Dendritic cell treated with granulocyte-macrophage colony-stimulating factor and Interleukin-4, amounts not matched to agents 40 ng/mL and 50 ng/mL, for 4 days (primary cell): ENCODE measurements at regions not wholly inside any gene's neighbourhood (a gene's known extent, or its start where the extent isn't known, plus 50 kb on each side); places are given as distances from the start of the nearest gene placed in this dataset.

ENCODE experiments used
- H3K27ac Mint-ChIP-seq: one replicate; pipeline ENCODE4 v1.8.0; 2022; ENCODE audit warnings: mild to moderate bottlenecking, mixed read lengths
- H3K27me3 Mint-ChIP-seq: one replicate; pipeline ENCODE4 v1.8.0; 2022; ENCODE audit warnings: mild to moderate bottlenecking, mixed read lengths
- H3K36me3 Mint-ChIP-seq: one replicate; pipeline ENCODE4 v1.8.0; 2022; ENCODE audit warnings: low read depth, mixed read lengths
- H3K4me1 Mint-ChIP-seq: one replicate; pipeline ENCODE4 v1.8.0; 2022; ENCODE audit warnings: low read depth, mixed read lengths
- H3K4me3 Mint-ChIP-seq: one replicate; pipeline ENCODE4 v1.8.0; 2022; ENCODE audit warnings: mild to moderate bottlenecking, moderate library complexity, mixed read lengths
- H3K9me3 Mint-ChIP-seq: one replicate; pipeline ENCODE4 v1.8.0; 2022; ENCODE audit warnings: mixed read lengths
- intact Hi-C: fragments of 100-400 bp; cut with micrococcal nuclease; formaldehyde crosslinking; loops from one replicate; pipeline ENCODE4 v1.15.0; 2022

DNA sequence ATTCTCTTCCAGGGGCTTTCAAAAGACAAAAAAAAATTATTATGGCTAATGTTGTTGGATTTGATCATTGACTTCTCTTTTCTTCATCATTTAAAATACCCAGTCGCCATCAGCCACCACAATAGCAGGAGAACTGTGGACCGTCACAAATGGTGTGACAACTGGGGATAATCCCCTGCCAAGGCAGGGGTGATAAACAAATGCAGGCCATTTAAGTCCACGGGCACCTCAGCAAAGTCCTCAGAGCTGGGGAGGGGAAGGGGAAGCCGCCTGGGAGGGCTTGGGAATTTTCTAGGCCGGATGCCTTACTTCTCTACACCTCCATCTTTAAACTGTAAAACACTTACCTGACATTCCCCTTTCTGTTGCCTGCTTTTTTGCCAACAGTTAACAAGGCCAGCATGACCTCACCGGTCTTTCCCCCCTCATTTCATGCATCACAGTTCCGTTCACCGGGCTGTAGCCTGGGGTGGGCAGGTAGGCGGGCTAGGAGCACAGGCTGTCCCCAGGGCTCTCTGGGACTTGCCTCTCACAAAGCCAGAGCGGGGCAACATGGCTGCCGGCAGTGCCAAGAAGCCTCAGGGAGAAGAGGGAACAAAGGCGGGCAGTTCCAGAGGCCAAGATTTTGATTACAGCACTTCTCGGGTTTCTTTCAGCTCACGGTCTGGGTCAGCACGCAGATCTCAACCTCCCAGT is 820.4 kb downstream of the BCL11A start:
- Mint-ChIP-seq H3K9me3 (no peaks in the 10 kb centered on the region), H3K4me3 (no peak overlapping the region), H3K36me3 (no peaks in the 10 kb centered on the region), H3K27ac (no peak overlapping the region), H3K4me1 (peaks cover 10% of the 10 kb centered on the region), H3K27me3 (no peaks in the 10 kb centered on the region)
- intact Hi-C loops = no loop called here

DNA sequence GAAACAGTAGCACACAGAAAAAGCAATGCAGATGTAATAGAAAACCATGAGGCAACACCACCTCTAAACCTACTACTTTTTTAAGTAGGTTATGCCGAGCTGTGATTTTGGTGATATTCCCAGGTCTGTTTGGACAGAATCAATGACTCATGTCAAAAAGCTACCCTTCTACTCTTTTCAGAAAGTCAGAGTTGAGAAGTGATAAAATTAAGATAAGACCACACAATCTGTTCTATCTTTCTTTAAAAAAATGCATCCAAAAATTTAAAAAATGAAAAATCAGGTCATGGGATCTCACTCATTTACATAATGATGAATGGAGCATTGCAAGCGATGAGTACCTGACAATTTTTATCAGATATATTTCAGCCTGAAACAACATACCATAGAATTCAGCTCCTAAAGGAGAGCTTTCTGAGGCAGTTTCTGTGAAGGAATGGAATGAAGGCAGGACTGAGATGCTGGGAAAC is 826.3 kb downstream of the BCL11A start:
- intact Hi-C loops = no loop called here
- Mint-ChIP-seq H3K9me3 (no peaks in the 10 kb centered on the region), H3K36me3 (no peaks in the 10 kb centered on the region)

DNA sequence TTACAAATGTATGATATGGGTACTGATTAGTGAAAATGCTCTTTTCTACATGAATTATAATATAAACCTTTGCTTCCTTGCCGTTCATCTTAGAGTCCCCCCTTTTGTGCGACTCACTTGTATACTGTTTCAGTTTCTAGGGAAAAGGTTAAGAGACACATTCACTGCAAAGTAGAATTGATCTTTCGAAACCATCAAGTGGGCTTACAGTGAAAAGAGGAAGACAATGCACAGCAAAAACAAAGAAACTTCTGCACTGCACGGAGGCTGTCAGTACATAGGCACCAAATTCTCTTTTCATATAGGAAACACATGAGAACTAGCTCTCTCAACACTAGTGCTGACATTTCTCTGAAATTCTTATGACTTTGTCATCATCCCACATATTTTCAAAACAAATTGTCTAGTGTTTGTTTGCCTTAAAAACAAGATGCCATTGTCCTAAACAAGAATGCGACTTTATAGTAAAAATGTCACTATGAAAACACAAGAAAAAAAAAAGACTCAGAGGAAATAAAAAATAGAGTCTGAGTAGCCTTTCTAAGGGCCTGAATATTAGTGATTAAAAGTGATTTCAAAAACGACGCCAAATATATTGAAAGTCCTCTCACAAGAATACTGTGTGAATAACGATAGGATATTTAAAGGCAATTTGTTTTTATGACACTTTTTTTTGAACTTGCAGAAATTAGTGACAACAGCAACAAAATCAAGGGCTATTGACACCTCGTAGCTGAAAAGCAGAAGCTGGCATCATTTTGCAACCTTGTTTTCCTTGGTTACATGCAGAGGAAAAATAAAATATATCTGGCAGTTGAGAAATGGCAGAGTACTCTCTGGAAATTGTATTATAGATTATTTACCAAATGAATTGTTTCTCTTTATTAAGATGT is 827.0 kb downstream of the BCL11A start:
- no peak overlapping the region for H3K4me3 Mint-ChIP-seq
- H3K36me3 Mint-ChIP-seq = no peaks in the 10 kb centered on the region
- H3K4me1 Mint-ChIP-seq = peaks cover 22% of the 10 kb centered on the region
- intact Hi-C loops = no loop called here
- no peaks in the 10 kb centered on the region for H3K9me3 Mint-ChIP-seq
- H3K27ac Mint-ChIP-seq = no peak overlapping the region
- H3K27me3 Mint-ChIP-seq = no peaks in the 10 kb centered on the region

More for the DNA sequence above, 826.3 kb downstream of the BCL11A start:
- no peak overlapping the region for H3K4me3 Mint-ChIP-seq
- H3K4me1 Mint-ChIP-seq = peaks cover 22% of the 10 kb centered on the region
- H3K27me3 Mint-ChIP-seq = no peaks in the 10 kb centered on the region
- no peak overlapping the region for H3K27ac Mint-ChIP-seq

DNA sequence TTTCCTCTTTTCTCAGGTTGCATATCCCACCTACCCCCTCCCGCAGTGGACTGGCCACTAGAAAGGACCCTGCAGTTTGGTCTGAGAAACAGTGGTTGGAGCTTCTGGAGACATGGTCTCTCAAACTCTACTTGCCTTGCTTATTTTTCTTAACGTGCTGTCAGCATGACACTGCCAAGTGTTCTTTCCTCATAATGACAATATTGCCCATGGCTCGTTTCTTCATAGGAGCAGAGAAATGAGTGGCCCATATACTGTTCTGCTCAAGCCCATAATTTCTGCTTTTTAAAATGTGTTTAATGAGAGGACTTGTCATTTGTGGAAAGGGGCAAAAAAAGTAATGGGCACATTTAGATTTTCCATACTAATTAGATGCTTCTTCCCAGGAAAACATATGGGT is 828.7 kb downstream of the BCL11A start:
- H3K36me3 Mint-ChIP-seq = no peaks in the 10 kb centered on the region
- no peak overlapping the region for H3K4me3 Mint-ChIP-seq
- H3K27me3 Mint-ChIP-seq = no peaks in the 10 kb centered on the region
- intact Hi-C loops = no loop called here
- H3K27ac Mint-ChIP-seq = no peak overlapping the region
- peaks cover 22% of the 10 kb centered on the region for H3K4me1 Mint-ChIP-seq
- no peaks in the 10 kb centered on the region for H3K9me3 Mint-ChIP-seq

DNA sequence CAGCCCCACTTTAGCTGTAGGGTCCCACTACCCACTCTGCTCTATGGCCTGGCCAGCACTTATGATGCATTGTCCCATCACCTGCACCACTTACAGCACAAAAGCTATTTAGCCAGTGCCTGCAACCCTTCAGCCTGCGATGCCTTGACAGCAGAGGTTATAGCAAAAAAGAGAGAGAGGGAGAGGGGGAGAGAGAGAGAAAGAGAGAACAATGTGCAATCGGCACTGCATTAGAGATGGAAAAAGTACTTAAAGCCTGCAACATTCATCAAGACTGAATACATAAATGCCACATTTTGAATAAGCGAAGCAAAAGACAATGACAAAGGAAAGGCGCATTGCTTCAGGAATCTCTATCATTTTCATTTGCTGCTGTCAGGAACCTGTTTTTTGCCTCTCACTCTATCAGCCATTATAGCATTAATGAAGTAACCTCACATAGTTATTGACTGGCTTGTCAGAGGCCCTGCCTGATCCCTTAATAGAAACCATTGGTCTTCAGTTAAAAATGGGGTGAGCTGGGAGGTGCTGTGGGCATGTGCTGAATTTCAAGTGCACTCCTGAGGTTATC is 833.1 kb downstream of the BCL11A start:
- peaks cover 10% of the 10 kb centered on the region for H3K4me1 Mint-ChIP-seq
- intact Hi-C loops = no loop called here
- no peaks in the 10 kb centered on the region for H3K9me3 Mint-ChIP-seq

DNA sequence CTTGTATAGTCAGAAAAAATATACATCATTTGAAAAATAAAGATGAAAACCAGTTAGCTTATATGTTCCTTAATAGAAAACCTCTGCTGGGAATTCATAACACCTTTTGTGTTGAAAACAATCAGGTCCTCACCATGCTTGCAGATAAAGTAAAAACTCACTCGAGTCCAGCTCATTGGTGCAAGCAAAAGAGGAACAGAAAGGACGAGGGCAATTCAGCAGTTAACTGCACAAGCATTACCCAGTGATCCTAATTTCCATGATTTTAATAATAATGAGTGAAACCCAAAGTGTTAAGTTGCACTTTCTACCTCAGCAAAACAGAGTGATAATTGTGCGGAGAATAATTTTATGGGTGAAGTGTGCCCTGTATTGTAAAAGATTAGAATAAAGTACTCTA is 839.9 kb downstream of the BCL11A start:
- H3K27ac Mint-ChIP-seq = no peak overlapping the region
- intact Hi-C loops = no loop called here
- H3K36me3 Mint-ChIP-seq = no peaks in the 10 kb centered on the region
- H3K9me3 Mint-ChIP-seq = no peaks in the 10 kb centered on the region
- no peak overlapping the region for H3K4me3 Mint-ChIP-seq
- no peaks in the 10 kb centered on the region for H3K4me1 Mint-ChIP-seq
- no peaks in the 10 kb centered on the region for H3K27me3 Mint-ChIP-seq

More for the DNA sequence above, 833.1 kb downstream of the BCL11A start:
- Mint-ChIP-seq H3K36me3 (no peaks in the 10 kb centered on the region), H3K27me3 (no peaks in the 10 kb centered on the region), H3K27ac (no peak overlapping the region), H3K4me3 (no peak overlapping the region)

DNA sequence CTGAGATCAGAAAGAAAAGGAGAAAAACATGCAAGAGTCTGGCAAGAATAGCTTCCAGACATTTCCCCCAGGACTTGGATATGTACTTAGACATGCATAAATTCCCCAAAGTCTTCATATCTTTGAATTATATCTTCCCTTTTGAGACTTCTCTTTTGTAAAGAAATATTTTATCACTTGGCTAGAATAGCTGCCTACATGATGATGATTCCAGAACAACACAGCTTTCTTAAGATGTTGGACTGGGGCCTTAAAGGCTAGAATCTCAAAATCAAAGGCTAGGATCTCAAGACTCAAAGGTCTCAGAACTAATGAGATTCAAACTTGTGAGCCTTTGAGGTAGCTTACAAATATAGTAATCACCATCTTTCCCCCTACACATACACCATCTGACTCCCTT is 842.3 kb downstream of the BCL11A start:
- intact Hi-C loops = no loop called here
- Mint-ChIP-seq H3K27ac (no peak overlapping the region), H3K36me3 (no peaks in the 10 kb centered on the region), H3K4me1 (no peaks in the 10 kb centered on the region), H3K4me3 (no peak overlapping the region), H3K9me3 (no peaks in the 10 kb centered on the region), H3K27me3 (no peaks in the 10 kb centered on the region)

DNA sequence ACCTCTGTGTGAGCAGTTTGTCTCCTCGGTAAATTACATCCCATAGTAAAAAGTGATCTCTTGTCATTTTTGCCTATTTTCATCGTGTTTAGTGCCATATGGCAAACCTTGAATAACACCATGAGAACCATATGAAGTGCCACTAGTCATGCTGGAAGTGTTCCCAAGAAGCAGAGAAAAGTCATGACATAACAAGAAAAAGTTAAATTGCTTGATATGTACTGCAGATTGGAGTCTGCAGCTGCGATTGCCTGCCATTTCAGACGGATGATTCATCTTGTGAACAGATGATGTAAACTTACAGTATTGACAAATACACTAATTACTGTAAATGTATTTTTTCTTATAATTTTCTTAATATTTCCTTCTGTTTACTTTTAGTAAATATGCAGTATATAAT is 846.7 kb downstream of the BCL11A start:
- peaks cover 28% of the 10 kb centered on the region for H3K9me3 Mint-ChIP-seq
- no peak overlapping the region for H3K27ac Mint-ChIP-seq
- no peaks in the 10 kb centered on the region for H3K36me3 Mint-ChIP-seq
- H3K4me1 Mint-ChIP-seq = no peaks in the 10 kb centered on the region
- no peaks in the 10 kb centered on the region for H3K27me3 Mint-ChIP-seq
- intact Hi-C loops = no loop called here
- no peak overlapping the region for H3K4me3 Mint-ChIP-seq

DNA sequence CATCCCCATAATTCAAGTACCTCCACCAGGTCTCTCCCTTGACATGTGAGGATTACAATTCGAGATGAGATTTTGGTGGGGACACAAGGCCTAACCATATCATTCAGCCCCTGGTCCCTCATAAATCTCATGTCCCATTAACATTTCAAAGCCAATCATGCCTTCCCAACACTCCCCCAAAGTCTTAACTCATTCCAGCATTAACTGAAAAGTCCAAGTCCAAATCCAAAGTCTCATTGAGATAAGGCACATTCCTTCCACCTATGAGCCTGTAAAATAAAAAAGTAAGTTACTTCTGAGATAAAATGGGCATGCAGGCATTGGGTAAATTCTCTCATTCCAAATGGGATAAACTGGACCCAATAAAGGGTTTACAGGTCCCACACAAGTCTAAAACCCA is 849.7 kb downstream of the BCL11A start:
- intact Hi-C loops = no loop called here
- H3K27ac Mint-ChIP-seq = no peak overlapping the region
- H3K27me3 Mint-ChIP-seq = no peaks in the 10 kb centered on the region
- H3K4me3 Mint-ChIP-seq = no peak overlapping the region
- H3K4me1 Mint-ChIP-seq = no peaks in the 10 kb centered on the region
- peaks cover 28% of the 10 kb centered on the region for H3K9me3 Mint-ChIP-seq
- H3K36me3 Mint-ChIP-seq = no peaks in the 10 kb centered on the region

DNA sequence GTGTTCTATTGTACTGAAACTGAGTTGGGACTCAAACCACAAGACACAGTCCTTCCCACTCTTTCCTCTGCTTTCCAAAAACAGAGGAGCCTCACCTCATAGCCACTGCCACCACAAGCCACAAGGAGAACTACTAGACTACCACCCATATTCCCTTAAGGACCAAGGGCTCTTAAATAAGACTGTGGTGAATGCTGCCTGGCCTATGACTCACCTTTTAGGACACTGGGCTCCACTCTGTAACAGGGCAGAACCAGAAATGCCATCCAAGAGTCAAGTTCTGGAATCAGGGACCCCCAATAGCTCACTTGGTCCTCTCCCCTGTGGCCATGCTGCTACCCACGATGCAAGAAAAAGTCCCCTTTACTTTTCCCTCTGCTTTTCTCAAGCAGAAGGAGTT is 851.4 kb downstream of the BCL11A start:
- H3K9me3 Mint-ChIP-seq = peaks cover 28% of the 10 kb centered on the region
- no peak overlapping the region for H3K4me3 Mint-ChIP-seq
- no peak overlapping the region for H3K27ac Mint-ChIP-seq
- H3K27me3 Mint-ChIP-seq = no peaks in the 10 kb centered on the region
- H3K4me1 Mint-ChIP-seq = no peaks in the 10 kb centered on the region
- no peaks in the 10 kb centered on the region for H3K36me3 Mint-ChIP-seq
- intact Hi-C loops = no loop called here

DNA sequence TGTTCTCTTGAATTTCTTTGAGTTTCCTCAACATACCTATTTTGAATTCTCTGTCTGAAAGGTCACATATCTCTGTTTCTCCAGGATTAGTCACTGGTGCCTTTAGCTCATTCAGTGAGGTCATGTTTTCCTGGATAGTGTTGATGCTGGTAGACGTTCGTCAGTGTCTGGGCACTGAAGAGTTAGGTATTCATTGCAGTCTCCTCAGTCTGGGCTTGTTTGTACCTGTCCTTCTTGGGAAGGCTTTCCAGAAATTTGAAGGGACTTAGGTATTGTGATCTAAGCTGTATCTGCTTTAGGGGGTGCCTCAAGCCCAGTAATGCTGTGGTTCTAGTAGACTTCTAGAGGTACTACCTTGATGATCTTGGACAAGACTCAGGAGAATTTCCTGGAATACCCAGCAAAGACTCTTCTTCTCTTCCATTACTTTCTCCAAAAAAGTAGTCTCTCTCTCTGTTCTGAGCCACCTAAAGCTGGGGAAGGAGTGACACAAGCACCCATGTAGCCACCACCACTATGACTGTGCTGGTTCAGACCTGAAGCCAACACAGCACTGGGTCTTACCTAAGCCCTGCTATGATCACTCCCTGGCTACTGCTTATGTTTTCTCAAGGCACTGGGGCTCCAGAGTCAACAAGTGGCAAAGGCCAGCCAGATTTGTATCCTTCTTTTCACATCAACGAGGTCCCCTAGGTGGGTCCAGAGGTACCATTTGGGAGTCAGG is 852.0 kb downstream of the BCL11A start:
- Mint-ChIP-seq H3K36me3 (no peaks in the 10 kb centered on the region), H3K9me3 (peaks cover 28% of the 10 kb centered on the region), H3K27ac (no peak overlapping the region), H3K27me3 (no peaks in the 10 kb centered on the region), H3K4me1 (no peaks in the 10 kb centered on the region), H3K4me3 (no peak overlapping the region)
- intact Hi-C loops = no loop called here

DNA sequence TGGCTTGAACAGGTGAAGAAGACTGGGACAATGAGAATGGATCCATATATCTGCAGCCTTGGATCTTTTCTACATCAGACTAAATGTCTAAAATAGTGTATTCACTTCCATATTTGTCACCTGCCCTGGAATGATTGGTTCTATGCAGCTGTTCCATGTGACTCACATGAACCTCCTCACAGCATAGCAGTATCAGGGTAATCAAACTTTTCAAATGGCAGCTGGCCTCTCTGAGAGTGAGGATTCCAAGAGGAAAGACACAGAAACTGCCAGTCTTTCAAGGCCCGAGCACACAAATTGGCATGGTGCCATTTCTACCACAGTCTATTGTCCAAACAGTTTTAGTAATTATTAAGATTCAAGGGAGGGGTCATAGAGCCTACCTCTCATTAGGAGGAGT is 859.3 kb downstream of the BCL11A start:
- Mint-ChIP-seq H3K27ac (no peak overlapping the region), H3K4me1 (no peaks in the 10 kb centered on the region)
- intact Hi-C loops = no loop called here

DNA sequence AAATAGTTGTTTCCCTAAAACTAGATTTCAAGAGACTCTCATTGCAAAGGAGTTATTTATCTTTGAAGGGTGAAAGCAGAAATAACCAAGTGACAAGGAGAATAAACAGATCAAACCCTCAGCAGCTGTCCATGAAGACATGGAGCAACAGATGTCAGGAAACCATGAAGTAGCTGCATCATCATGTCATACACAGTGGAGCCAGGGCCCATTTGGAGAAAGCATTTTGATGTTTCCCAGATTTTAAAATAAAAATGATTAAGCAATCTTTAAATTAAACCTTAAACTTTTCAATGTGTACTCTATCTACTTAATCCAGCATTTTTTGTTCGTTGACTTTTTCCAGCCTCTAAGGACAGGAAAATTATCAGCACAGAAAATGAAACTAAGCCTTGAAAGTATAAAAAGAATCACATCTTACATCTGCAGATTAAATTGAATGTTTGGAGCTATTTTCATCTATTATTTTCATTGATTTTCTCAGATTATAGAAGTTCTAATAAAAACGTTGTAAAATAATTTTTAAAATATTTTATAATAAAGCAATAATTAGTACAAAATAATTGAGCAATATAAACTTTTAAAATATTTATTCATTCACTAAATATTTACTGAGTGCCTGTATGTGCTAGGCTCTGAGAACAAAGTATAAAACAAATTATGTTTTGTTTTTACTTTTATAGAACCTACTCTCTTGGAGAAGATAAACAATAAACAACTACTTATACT is 860.1 kb downstream of the BCL11A start:
- no peak overlapping the region for H3K4me3 Mint-ChIP-seq
- intact Hi-C loops = no loop called here
- no peaks in the 10 kb centered on the region for H3K36me3 Mint-ChIP-seq
- no peak overlapping the region for H3K27ac Mint-ChIP-seq
- H3K4me1 Mint-ChIP-seq = no peaks in the 10 kb centered on the region
- no peaks in the 10 kb centered on the region for H3K27me3 Mint-ChIP-seq
- peaks cover 10% of the 10 kb centered on the region for H3K9me3 Mint-ChIP-seq

More for the DNA sequence above, 859.3 kb downstream of the BCL11A start:
- no peak overlapping the region for H3K4me3 Mint-ChIP-seq
- peaks cover 10% of the 10 kb centered on the region for H3K9me3 Mint-ChIP-seq
- H3K27me3 Mint-ChIP-seq = no peaks in the 10 kb centered on the region
- H3K36me3 Mint-ChIP-seq = no peaks in the 10 kb centered on the region
